GM23338 (cell line): ENCODE measurements at regions not wholly inside any gene's neighbourhood (a gene's known extent, or its start where the extent isn't known, plus 50 kb on each side); places are given as distances from the start of the nearest gene placed in this dataset.

ENCODE experiments used
- ATAC-seq: fragments of 200-7000 bp; cut with Tn5 transposase; 3 replicates; pipeline ENCODE4 v1.9.1; 2020
- DNase-seq: peaks from one replicate; pipeline ENCODE4 v3.0.0-alpha.2; 2015; ENCODE audit warnings: low spot score
- H2AFZ ChIP-seq: fragments of 200-600 bp; sonication (generic); 2 replicates; pipeline ENCODE4 v1.8.0; 2016; ENCODE audit warnings: antibody characterized with exemption, mild to moderate bottlenecking, moderate library complexity
- H3F3A ChIP-seq: fragments of 200-600 bp; sonication (generic); replicated peaks from 2 replicates; pipeline ENCODE4 v1.8.0; 2017; ENCODE audit warnings: antibody characterized with exemption, mixed run types, low read depth
- H3K27ac ChIP-seq: fragments of 200-600 bp; sonication (generic); 2 replicates; pipeline ENCODE4 v1.6.1; 2016; ENCODE audit warnings: low read depth
- H3K27me3 ChIP-seq: fragments of 200-600 bp; sonication (generic); 2 replicates; pipeline ENCODE4 v1.8.0; 2016; ENCODE audit warnings: mild to moderate bottlenecking, mixed run types, moderate library complexity; ENCODE audit not compliant: insufficient read depth
- H3K36me3 ChIP-seq: fragments of 200-600 bp; sonication (generic); 2 replicates; pipeline ENCODE4 v1.8.0; 2016; ENCODE audit warnings: mild to moderate bottlenecking; ENCODE audit not compliant: insufficient read depth
- H3K4me1 ChIP-seq: fragments of 200-600 bp; sonication (generic); 2 replicates; pipeline ENCODE4 v1.8.0; 2016; ENCODE audit warnings: mild to moderate bottlenecking, moderate library complexity; ENCODE audit not compliant: insufficient read depth
- H3K4me2 ChIP-seq: fragments of 200-600 bp; sonication (generic); 2 replicates; pipeline ENCODE4 v1.7.1; 2017; ENCODE audit warnings: mixed run types
- H3K4me3 ChIP-seq: fragments of 200-600 bp; sonication (generic); 2 replicates; pipeline ENCODE4 v1.6.1; 2016; ENCODE audit warnings: mixed run types
- H3K79me2 ChIP-seq: fragments of 200-600 bp; sonication (generic); replicated peaks from 2 replicates; pipeline ENCODE4 v1.8.0; 2017; ENCODE audit warnings: mild to moderate bottlenecking; ENCODE audit not compliant: insufficient read depth
- H3K9me2 ChIP-seq: fragments of 200-600 bp; sonication (generic); 2 replicates; pipeline ENCODE4 v1.8.0; 2017; ENCODE audit not compliant: insufficient read depth
- H4K20me1 ChIP-seq: fragments of 200-600 bp; sonication (generic); replicated peaks from 2 replicates; pipeline ENCODE4 v1.8.0; 2017; ENCODE audit warnings: mild to moderate bottlenecking; ENCODE audit not compliant: insufficient read depth
- H3K27ac Mint-ChIP-seq: 2 replicates; pipeline ENCODE4 v1.8.0; 2020; ENCODE audit warnings: inconsistent platforms, mild to moderate bottlenecking, moderate library complexity, mixed read lengths
- H3K27me3 Mint-ChIP-seq: 3 replicates; pipeline ENCODE4 v1.8.0; 2022; ENCODE audit warnings: low read depth, mild to moderate bottlenecking, moderate library complexity, mixed read lengths, inconsistent platforms; ENCODE audit not compliant: insufficient read depth, poor library complexity
- H3K36me3 Mint-ChIP-seq: 3 replicates; pipeline ENCODE4 v1.8.0; 2021; ENCODE audit warnings: low read depth, mild to moderate bottlenecking, inconsistent platforms, moderate library complexity, mixed read lengths
- H3K4me1 Mint-ChIP-seq: 3 replicates; pipeline ENCODE4 v1.8.0; 2020; ENCODE audit warnings: mild to moderate bottlenecking, inconsistent platforms, mixed read lengths
- H3K4me3 Mint-ChIP-seq: 3 replicates; pipeline ENCODE4 v1.8.0; 2021; ENCODE audit warnings: moderate library complexity, mild to moderate bottlenecking, inconsistent platforms, mixed read lengths
- H3K9me3 Mint-ChIP-seq: 3 replicates; pipeline ENCODE4 v1.8.0; 2020; ENCODE audit warnings: moderate library complexity, mild to moderate bottlenecking, inconsistent platforms, mixed read lengths
- CREB1 ChIP-seq: fragments of 250-450 bp; sonication (Bioruptor Pico); IDR thresholded peaks from 2 replicates; pipeline ENCODE4 v1.5.0; 2020; ENCODE audit warnings: low read depth, mild to moderate bottlenecking, moderate library complexity
- CTCF ChIP-seq, 2 experiments: fragments of 200-600 bp in 1 of 2; sonication (generic) in 1 of 2; conservative IDR thresholded peaks; 2 replicates each; pipeline versions ENCODE4 v1.5.1 to v1.6.1; 2016 to 2017; ENCODE audit warnings: antibody characterized with exemption in 2 of 2, low read depth in 2 of 2, mild to moderate bottlenecking in 2 of 2, moderate library complexity in 1 of 2
- ETS1 ChIP-seq: IDR thresholded peaks from 2 replicates; pipeline ENCODE4 v1.6.1; 2016; ENCODE audit warnings: antibody characterized with exemption
- EZH2 ChIP-seq: fragments of 200-600 bp; sonication (generic); IDR thresholded peaks from one replicate; pipeline ENCODE4 v1.8.0; 2017; ENCODE audit warnings: antibody characterized with exemption, mild to moderate bottlenecking, low read depth; ENCODE audit not compliant: unreplicated experiment
- EZH2phosphoT487 ChIP-seq: fragments of 200-600 bp; sonication (generic); IDR thresholded peaks from one replicate; pipeline ENCODE4 v1.8.1; 2018; ENCODE audit warnings: antibody characterized with exemption; ENCODE audit not compliant: unreplicated experiment
- POLR2AphosphoS5 ChIP-seq: IDR thresholded peaks from 2 replicates; pipeline ENCODE4 v1.6.1; 2016; ENCODE audit warnings: antibody characterized with exemption, low read depth
- REST ChIP-seq: IDR thresholded peaks from one replicate; pipeline ENCODE4 v1.6.1; 2018; ENCODE audit warnings: antibody characterized with exemption; ENCODE audit not compliant: unreplicated experiment
- STAT1 ChIP-seq: IDR thresholded peaks from one replicate; pipeline ENCODE4 v1.6.1; 2016; ENCODE audit warnings: antibody characterized with exemption; ENCODE audit not compliant: unreplicated experiment

- ATAC-seq, result no peak
- H3K9me3 Mint-ChIP-seq, result peaks cover 5% of the 10 kb centered on the region
- H3F3A ChIP-seq, result 0 out of 2 replicates have a peak, but pooled peaks cover 15% of the 10 kb centered on the region
- H3K79me2 ChIP-seq, result no peaks in the 10 kb centered on the region
- no peak for TF ChIP-seq STAT1
- H2AFZ ChIP-seq, result no peak overlapping the region
- H3K4me2 ChIP-seq, result no peak overlapping the region
- no peak overlapping the region for H3K27ac ChIP-seq
- DNase-seq, result no peak
- no peaks in the 10 kb centered on the region for H3K36me3 ChIP-seq
- H3K27ac Mint-ChIP-seq, result no peak overlapping the region
- H4K20me1 ChIP-seq, result no peaks in the 10 kb centered on the region
- H3K4me3 ChIP-seq, result no peak overlapping the region
- H3K4me1 ChIP-seq, result peaks cover 19% of the 10 kb centered on the region
- peak overlapping the region; percentile 31; the same call in 1 of the 3 replicates for H3K4me3 Mint-ChIP-seq
- no peaks in the 10 kb centered on the region for H3K9me2 ChIP-seq
- peaks cover 12% of the 10 kb centered on the region; the same call in 2 of the 3 replicates for H3K4me1 Mint-ChIP-seq
- H3K36me3 Mint-ChIP-seq, result peaks cover 3% of the 10 kb centered on the region; the same call in 2 of the 3 replicates
- H3K27me3 ChIP-seq, result peaks cover 41% of the 10 kb centered on the region
- H3K27me3 Mint-ChIP-seq, result peaks cover 45% of the 10 kb centered on the region
These were observed 197.0 kb downstream of the TRIM27 start for GRCh38 chr6:28726569-28727309.

GRCh38 chr6:28727559-28728211 lies 196.1 kb downstream of the TRIM27 start:
- Histone ChIP-seq H3F3A (0 out of 2 replicates have a peak, but pooled peaks cover 15% of the 10 kb centered on the region), H3K9me2 (no peaks in the 10 kb centered on the region), H3K79me2 (no peaks in the 10 kb centered on the region), H3K4me3 (peak overlapping the region; percentile 81; the same call in 1 of the 2 replicates), H2AFZ (no peak overlapping the region), H3K4me1 (peaks cover 19% of the 10 kb centered on the region), H3K27ac (no peak overlapping the region), H4K20me1 (no peaks in the 10 kb centered on the region), H3K27me3 (peaks cover 51% of the 10 kb centered on the region), H3K4me2 (peak overlapping the region; percentile 93), H3K36me3 (no peaks in the 10 kb centered on the region)
- DNase-seq, result no peak
- peaks cover 54% of the 10 kb centered on the region for H3K27me3 Mint-ChIP-seq
- no peak overlapping the region for H3K27ac Mint-ChIP-seq
- peak overlapping the region; percentile 86 for H3K4me3 Mint-ChIP-seq
- ATAC-seq, result no peak
- peaks cover 3% of the 10 kb centered on the region; the same call in 2 of the 3 replicates for H3K36me3 Mint-ChIP-seq
- TF ChIP-seq REST, result no peak
- no peak for TF ChIP-seq CTCF (conservative IDR thresholded peaks at IDR 0.05; ENCODE audit: low read depth in 2 of 2)
- TF ChIP-seq EZH2, result no peak
- no peak for TF ChIP-seq POLR2AphosphoS5
- no peak for TF ChIP-seq STAT1
- no peak for TF ChIP-seq ETS1
- no peak for TF ChIP-seq CREB1 (CRISPR knock-in tag)
- TF ChIP-seq EZH2phosphoT487, result no peak
- H3K4me1 Mint-ChIP-seq, result peaks cover 12% of the 10 kb centered on the region; the same call in 2 of the 3 replicates
- H3K9me3 Mint-ChIP-seq, result peaks cover 5% of the 10 kb centered on the region
